ENCODE measurements at regions not wholly inside any gene's neighbourhood (a gene's known extent, or its start where the extent isn't known, plus 50 kb on each side); places are given as distances from the start of the nearest gene placed in this dataset.
"Not testable (repeated sequence)": the region's sequence is repeated elsewhere in the genome, so short reads cannot be mapped to it uniquely, and the experiment has no call there.

- H3K9me3 ChIP-seq (replicated peaks; ENCODE audit: control insufficient read depth, insufficient read depth, low read length); H3K27me3 ChIP-seq (replicated peaks in 1 of 2; ENCODE audit: control insufficient read depth in 2 of 2, insufficient read depth in 2 of 2, low read length in 1 of 2); H3K9ac ChIP-seq (ENCODE audit: control insufficient read depth, insufficient read depth, low read length); SMC1A ChIA-PET (ENCODE audit: uncharacterized antibody, unreplicated experiment); H4K20me1 ChIP-seq (ENCODE audit: control insufficient read depth, insufficient read depth); in situ Hi-C loops (cut with MboI); RAD21 ChIA-PET (ENCODE audit: unreplicated experiment); H3K4me1 ChIP-seq (ENCODE audit: control insufficient read depth, insufficient read depth, low read length); DNase-seq (ENCODE audit: low read depth, low spot score); H3K27ac ChIP-seq (ENCODE audit: control insufficient read depth, insufficient read depth); ATAC-seq; H3K79me2 ChIP-seq (ENCODE audit: control insufficient read depth, insufficient read depth, low read length); H3K4me2 ChIP-seq (ENCODE audit: control insufficient read depth, insufficient read depth); POLR2A ChIA-PET; H3K36me3 ChIP-seq (ENCODE audit: control insufficient read depth in 2 of 2, insufficient read depth in 2 of 2, low read length in 1 of 2); CTCF ChIA-PET; FAIRE-seq; intact Hi-C loops (cut with micrococcal nuclease; ENCODE audit: unreplicated experiment); H2AFZ ChIP-seq (ENCODE audit: control insufficient read depth, low read depth, low read length); H3K4me3 ChIP-seq; BruUV-seq (replicated peaks): not testable (repeated sequence)
- 70% methylated on average over 3 of the region's 3 CpGs for WGBS (ENCODE audit: insufficient coverage, insufficient replicate concordance, low lambda C conversion rate, missing lambda C conversion rate)
Measured at GRCh38 chr13:44149231-44149630, 224.4 kb upstream of the SERP2 start.

- FAIRE-seq: no peak
- 47% methylated on average over 4 of the region's 4 CpGs for WGBS (ENCODE audit: insufficient coverage, insufficient replicate concordance, low lambda C conversion rate, missing lambda C conversion rate)
Measured at GRCh38 chr13:44149821-44150220, 223.8 kb upstream of the SERP2 start.

More at GRCh38 chr13:44149821-44150220, 223.8 kb upstream of the SERP2 start:
- H4K20me1 ChIP-seq (ENCODE audit: control insufficient read depth, insufficient read depth): no peaks in the 10 kb centered on the region
- no peak overlapping the region for H3K9ac ChIP-seq (ENCODE audit: control insufficient read depth, insufficient read depth, low read length)
- no peaks in the 10 kb centered on the region for H3K4me1 ChIP-seq (ENCODE audit: control insufficient read depth, insufficient read depth, low read length)
- no peak for DNase-seq (ENCODE audit: low read depth, low spot score)
- ATAC-seq: no peak
- ChIA-PET POLR2A (no interaction called here), CTCF (no interaction called here), RAD21 (ENCODE audit: unreplicated experiment) (no interaction called here), SMC1A (ENCODE audit: uncharacterized antibody, unreplicated experiment) (no interaction called here)
- H3K9me3 ChIP-seq (replicated peaks; ENCODE audit: control insufficient read depth, insufficient read depth, low read length): no peaks in the 10 kb centered on the region
- no peak overlapping the region for H2AFZ ChIP-seq (ENCODE audit: control insufficient read depth, low read depth, low read length)
- no peak overlapping the region for H3K4me3 ChIP-seq
- no TSS peak for BruUV-seq (replicated peaks)
- H3K4me2 ChIP-seq (ENCODE audit: control insufficient read depth, insufficient read depth): no peak overlapping the region
- no peak for TF ChIP-seq PML (IDR thresholded peaks at IDR 0.05; ENCODE audit: low read length)
- TF ChIP-seq SUZ12 (IDR thresholded peaks at IDR 0.05; ENCODE audit: unreplicated experiment): no peak
- no peak for TF ChIP-seq ZZZ3 (IDR thresholded peaks at IDR 0.05; ENCODE audit: control insufficient read depth, insufficient read length, low read depth)
- TF ChIP-seq JUNB (IDR thresholded peaks at IDR 0.05): no peak
- no peak overlapping the region for H3K27ac ChIP-seq (ENCODE audit: control insufficient read depth, insufficient read depth)
- intact Hi-C loops (cut with micrococcal nuclease; ENCODE audit: unreplicated experiment): no loop called here
- in situ Hi-C loops (cut with MboI): no loop called here
- peaks cover 0 to 3% of the 10 kb centered on the region in 2 experiments; a peak in 2 of 4 replicates for H3K27me3 ChIP-seq (replicated peaks in 1 of 2; ENCODE audit: control insufficient read depth in 2 of 2, insufficient read depth in 2 of 2, low read length in 1 of 2)
- H3K79me2 ChIP-seq (ENCODE audit: control insufficient read depth, insufficient read depth, low read length): no peaks in the 10 kb centered on the region
- H3K36me3 ChIP-seq (ENCODE audit: control insufficient read depth in 2 of 2, insufficient read depth in 2 of 2, low read length in 1 of 2): no peaks in the 10 kb centered on the region

Measured in GM12878 (cell line).